GM19372 (cell line): ENCODE measurements at regions not wholly inside any gene's neighbourhood (a gene's known extent, or its start where the extent isn't known, plus 50 kb on each side); places are given as distances from the start of the nearest gene placed in this dataset.

ENCODE experiments used
- ATAC-seq: cut with Tn5 transposase; IDR thresholded peaks from one replicate; pipeline ENCODE4 v1.9.1; 2021; ENCODE audit warnings: mild to moderate bottlenecking, low read depth, moderate library complexity; ENCODE audit not compliant: unreplicated experiment

DNA sequence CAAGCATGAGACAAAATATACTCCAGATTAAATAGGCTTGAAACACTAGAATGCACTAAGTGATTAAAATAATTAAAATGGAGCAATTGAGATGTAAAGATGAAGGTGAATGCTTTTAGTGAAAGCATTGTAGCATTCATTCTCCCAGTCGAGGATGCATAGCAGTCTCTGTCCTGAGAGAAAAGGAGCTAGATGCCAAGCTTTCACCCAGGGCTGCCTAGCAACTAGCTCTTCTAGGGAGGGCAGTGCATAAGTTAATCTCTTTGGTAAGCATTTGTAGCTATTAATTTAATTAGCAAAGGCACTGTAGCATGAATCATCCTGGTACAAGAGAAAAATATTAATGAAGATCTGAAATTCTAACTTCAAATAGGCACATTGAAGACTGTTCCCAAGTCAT lies 1014.8 kb downstream of the C4orf33 start:
- ATAC-seq: no peak

DNA sequence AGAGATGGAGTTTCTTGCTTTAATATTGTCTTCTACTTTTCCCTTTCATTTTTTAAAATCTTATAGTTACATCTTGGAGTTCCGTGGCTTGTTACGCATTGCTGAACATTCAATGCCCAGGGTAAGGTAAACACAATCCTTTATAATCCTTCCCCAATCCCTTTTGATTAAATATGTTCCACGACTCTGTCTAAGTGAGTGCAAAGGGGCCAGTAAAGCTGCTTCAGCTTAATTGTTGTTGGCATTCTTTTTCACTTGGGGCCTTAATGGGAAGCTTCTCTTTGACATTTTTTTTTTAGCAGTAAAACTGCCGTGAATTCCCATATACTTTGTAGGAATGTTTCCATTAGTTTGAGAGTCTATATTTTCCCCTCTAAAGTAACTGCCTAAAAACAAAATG lies 1028.1 kb downstream of the C4orf33 start:
- ATAC-seq: no peak

DNA sequence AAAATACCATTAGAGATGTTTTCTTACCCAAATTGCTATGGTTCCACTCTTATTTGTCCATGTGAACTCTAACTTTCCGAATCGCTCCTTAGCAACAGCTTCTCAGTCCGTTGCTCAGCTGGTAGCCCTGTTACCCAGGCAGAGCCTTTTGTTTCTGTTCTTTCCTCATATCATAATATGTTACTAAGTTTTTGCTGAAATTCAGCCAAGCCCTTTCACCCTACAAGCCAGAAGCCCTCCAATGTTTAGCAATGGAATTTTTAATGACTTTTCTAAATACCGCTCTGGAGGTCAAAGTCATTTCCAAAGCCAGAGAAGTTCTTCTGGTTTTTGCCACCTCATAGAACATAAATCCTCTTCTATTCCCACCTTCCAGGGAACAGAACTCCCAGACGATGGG lies 1029.5 kb downstream of the C4orf33 start:
- ATAC-seq: no peak

DNA sequence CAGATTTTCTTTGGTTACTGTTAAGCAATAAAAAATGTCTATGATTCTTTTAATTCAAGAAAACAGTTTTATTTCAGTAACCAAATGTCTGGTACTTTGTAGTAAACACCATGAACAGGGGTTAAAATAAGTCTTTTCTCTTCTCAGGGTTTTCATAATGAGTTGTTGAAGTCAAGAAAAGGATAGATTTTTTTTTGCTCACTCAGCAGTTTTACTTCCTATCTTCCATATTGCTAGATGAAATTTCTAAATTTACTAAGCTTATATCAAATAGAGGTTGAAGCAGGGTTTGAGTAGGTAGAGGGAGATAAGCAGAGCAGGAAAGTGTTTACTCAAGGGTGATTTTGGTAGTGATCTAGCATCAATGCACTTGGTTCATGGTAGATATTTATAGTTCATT lies 1031.3 kb downstream of the C4orf33 start:
- no peak for ATAC-seq

DNA sequence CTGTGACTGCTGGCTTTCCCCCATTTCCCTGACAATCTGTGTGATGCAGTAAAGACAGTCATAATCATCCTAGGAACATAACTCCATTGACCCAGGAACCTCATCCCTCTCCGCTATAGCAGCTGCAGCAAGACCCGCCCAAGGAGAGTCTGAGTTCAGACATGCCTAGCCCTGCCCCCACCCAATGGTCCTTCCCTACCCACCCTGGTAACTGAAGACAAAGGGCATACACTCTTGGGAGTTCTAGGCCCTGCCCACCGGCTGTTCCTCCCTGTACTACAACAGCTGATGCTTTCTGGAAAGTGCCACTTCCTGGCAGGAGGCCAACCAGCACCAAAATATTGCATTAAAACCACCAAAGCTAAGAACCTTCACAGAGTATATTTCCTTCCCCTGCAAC lies 1035.6 kb downstream of the C4orf33 start:
- no peak for ATAC-seq

DNA sequence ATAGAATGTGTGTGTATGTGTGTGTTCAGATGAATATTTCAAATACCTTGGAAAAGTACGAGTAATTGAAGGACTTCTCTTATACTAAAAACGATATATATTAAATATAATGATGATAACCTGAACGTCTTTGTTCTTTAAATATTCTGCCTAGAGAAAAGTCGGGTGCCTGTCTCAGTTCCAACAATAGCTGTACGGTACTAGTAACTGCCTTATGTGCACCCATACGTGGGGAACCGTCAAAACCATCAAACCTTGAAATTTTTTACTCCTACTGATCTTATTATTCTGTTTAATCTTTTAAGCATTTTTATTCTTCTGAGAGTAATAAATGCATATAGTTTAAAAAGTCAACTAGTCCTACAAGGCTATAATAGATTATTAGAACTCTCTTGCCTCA lies 1045.7 kb downstream of the C4orf33 start:
- ATAC-seq: no peak

DNA sequence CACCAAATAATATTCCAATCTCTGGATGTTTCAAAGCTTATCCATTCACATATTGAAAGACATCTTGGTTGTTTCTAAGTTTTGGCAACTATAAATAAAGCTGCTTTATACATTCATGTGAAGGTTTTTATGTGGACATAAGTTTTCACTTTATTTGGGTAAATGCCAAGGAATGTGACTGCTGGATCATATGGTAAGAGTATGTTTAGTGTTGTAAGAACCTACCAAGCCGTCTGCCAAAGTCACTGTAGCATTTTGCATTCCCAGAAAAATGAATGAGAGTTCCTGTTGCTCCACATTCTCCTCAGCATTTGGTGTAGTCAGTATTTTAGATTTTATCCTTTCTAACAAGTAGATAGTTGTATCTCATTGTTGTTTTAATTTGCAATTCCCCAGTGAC lies 1047.7 kb downstream of the C4orf33 start:
- ATAC-seq: no peak

DNA sequence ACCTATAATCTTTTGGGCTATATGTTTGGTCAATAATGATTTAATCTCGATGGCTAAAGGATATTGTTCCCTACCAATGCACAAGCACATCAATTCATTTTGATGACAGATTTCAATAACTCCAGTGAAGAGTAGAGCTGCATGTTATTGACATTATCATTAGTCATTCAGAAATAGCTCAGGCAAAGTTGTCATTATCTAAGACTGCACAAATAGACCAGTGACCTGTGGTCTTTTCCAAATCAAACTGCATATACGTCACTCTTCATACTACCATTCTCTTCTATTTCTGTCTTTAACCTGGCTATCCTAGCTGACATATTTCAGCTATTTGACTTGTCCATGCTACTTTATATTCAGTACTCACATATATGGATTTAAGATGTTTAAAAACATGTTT lies 1050.8 kb downstream of the C4orf33 start:
- no peak for ATAC-seq

DNA sequence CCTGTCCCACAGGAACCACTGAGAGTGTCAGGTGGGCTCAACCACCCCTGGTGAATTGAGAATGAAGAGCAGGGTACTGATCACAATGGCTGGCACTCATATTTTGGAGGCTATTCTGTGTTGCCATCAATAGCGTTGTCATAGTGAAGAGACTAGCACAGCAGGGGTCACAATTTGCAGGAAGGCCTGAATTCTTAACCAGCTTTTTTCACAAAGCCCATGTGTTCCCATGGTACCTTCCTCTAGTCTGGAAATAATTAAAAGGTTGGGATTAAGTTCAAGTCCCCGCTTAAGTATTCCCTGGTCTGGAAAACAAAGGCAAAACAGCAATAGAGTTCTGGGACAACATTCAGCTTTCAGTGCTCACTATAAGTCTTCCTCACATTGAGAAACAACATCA lies 1051.7 kb downstream of the C4orf33 start:
- no peak for ATAC-seq

DNA sequence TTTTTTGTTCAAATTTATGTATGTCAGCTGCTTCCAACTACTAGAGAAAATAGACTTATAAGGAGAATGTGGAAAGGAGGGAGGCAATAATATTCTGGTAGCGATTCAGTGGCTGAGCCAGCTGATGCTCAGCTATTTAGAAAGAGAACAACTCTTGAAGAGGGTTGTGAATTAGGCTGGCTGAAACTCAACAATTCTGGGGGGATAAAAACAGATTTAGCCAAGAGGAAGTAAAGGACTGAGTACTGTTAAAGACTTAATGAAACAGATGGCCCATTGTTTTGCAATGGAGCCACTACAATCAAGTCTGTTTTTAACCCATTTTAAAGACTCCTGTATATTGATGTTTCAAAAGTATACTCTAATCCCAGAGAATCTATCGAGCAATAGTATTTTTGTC lies 1058.9 kb downstream of the C4orf33 start:
- no peak for ATAC-seq

DNA sequence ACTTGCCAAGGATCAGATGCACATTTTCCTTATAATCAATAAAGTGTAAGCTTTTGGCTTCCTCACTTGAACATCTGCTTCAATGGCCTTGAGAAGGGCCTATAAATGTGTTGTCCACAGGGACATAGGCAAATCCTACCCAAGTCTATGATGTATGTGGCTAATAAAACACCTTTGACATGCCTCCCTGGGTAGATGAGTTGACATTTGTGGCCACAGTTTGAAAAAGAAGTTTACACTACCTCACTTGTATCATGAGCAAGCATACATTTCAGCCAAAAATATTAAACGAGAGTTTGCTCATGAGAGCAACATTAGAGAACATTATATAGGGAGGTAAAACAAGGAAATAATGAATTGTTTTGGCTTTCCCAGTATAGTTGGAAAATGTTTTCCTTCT lies 1067.7 kb downstream of the C4orf33 start:
- no peak for ATAC-seq

DNA sequence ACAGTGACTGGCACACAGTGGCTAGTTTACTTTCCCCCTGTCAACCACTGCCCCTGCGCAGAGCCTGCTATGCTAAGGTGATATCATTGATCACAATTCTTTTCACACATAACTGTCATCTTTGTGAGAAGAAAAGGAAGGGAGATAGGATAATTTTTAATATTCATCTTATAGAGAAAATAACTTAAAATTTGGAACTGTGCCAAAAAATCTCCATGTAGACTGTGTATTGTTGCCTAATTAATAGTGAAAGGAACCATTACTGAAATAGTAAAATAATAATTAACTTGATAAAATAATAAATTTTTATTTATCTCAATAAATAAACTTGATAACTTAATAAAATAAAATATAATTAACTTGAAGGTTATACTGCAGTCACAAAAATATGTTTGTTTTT lies 1069.4 kb downstream of the C4orf33 start:
- ATAC-seq: no peak

DNA sequence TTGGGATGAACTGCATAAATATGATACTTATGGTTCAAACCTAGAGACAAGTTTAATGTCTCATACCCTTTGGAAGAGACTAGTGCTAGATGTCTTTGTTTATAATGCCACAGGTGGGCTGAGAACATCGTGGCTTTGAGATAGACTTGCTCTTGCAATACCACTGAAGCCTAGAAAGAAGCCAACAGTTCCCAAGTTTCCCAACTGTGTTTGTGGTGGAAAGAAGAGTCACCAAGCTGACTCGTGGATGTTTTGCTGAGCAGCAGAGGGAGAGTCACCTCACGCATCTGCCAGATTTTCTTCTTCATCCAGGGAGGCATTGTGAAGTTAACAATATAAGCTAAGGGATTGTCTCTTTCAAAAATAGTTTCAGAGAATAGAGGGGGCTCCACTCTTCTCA lies 1076.2 kb downstream of the C4orf33 start:
- ATAC-seq: no peak

DNA sequence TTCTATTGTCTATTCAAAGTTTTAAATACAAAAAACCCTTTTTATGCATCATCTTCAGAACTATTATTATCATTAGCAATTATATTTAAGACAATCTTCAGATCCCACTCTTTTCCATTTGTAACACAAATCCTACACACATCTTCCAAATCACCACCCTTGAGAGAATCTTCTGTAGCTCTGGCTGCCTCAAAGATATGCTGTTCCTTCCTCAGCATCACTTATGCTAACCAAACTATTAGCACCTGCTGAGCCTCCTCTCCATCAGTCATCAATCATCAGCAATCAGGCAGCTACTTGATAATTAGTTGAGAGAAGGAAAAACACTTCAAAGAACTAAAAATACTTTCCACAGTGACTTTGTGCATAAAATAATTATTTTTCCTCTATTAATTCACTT lies 1082.2 kb downstream of the C4orf33 start:
- ATAC-seq: no peak

DNA sequence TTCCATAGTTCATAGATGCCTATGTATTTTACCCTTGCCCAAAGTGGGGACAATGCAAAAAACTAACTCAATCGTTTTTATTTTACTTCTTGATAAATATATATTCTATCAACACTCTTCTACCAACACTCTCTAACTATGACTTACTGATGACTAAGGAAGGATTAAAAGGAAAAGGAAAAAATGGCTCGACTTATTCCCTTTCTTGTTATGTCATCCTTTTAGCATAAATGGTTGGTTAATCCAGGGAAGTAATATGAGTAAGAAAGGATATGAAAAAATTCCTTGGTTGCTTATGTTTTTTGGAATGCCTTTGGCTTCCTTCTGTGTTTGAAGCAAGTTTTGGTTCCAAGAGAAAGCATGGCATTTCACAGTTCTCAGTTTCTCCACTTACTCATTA lies 1087.1 kb downstream of the C4orf33 start:
- ATAC-seq: no peak

DNA sequence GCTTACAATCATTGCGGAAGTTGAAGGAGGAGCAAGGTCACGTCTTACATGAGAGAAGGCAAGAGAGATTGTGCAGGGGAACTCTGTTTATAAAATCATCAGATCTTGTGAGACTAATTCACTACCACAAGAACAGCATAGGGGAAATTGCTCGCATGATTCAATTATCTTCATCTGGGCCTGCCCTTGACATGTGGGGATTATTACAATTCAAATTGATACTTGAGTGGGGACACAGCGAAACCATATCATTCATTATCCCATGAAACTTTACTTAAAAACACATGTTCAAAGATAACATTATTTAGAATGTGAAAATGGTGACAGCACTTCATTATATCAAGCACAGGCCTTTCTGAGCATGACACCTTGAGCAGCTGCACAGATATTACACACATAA lies 1087.8 kb downstream of the C4orf33 start:
- no peak for ATAC-seq

DNA sequence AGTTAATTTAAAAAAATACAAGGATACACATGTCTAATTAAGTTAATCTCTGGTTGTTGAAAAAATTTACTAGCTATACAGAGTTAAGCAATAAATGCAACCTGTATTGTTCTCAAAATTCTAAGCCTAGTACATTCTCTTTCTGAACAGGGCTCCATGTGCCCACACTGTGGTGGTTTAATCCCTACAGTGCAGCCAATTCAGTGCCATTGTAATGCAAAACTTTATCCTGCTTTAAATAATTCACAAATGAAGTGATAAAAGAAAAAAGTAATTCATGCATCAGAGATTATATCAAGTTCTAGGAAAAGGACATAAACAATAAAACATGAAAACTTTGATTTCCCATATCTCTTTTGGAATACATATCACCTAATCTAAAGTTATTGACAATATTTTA lies 1089.2 kb downstream of the C4orf33 start:
- ATAC-seq: no peak

DNA sequence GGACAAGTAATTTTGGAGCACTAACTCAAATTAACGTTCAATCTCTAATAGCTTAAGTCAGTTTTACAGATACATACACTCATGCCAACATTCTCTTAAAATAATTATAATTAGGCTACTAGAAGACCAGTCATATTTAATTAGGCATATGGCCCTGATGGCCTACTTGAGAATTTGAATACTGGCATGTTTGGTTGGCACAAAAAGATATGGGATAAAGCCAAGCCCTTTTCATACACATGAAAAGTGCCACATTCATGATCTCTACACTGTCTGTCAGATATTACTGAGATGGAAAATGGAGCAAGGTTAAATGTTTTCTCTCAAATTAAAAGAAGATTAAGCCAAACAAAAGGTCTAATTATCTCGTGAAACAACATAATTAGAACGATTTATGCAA lies 1091.0 kb downstream of the C4orf33 start:
- ATAC-seq: no peak

DNA sequence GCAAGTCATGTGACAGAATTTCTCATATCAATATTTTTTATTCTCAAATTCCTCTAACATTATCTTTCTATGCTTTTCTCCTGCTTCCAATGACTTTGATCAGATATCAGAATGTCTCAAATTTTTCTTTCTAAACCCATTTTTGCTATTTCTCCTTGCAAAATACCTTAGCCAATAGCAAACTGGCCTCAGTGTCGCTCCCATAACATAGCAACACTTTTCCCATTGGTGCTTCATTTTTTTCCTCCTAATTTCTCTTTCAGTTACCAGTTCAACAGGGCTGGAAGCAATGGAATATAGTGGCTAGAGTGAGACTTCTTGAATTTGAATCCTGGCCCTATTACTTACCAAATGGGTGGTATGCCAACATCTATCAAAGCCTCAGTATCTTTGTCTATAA lies 1091.6 kb downstream of the C4orf33 start:
- ATAC-seq: no peak

DNA sequence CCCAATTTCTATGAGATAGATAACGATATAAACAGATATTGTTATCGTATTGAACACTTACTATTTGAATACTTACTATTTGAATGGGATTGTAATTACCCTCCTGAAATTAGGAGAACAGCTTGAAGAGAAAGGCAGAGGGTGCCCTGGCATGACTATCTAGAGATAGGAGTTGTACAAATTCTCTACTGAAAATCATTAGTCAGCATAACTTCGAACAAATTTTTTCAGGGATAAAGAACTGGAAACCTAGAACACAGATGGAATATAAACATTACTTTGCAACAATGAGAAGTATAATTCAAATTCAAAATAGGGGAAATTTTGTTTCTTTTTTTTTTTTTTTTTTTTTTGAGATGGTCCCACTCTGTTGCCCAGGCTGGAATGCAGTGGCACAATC lies 1096.8 kb downstream of the C4orf33 start:
- no peak for ATAC-seq

DNA sequence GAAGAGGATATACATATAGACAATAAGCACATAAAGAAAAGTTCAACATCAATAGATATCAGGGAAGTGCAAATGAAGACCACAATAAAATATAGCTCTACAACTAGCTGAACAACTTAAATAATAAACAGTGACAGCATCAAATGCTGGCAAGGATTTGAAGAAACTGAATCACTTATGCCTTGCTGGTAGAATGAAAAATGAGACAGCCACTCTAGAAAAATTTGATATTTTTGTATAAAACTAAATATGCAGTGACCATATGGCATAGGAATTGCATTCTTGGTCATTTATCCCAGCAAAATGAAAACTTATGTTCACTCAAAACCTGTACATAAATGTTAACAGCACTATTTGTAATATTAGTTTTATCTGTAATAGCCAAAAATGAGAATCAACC lies 1102.0 kb downstream of the C4orf33 start:
- ATAC-seq: no peak

DNA sequence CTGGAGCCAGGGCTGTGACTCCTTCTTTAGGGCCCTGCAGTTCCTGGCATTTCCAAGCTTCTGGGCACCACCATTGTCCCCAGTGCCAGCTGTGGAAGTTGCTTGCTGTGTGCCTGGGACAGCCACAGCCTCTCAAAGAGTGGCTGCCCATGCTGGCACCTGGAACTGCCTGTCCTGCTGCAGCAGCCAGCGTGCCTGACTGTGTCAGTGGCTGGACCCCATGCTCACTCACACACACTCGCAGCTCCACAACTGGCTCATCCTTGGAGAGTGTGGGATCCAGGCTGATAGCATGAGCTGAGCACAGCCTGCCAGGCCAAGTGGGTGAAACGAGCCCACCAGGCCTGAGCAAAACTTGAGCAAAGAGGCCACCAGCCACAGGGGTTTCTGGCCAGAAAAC lies 1107.6 kb downstream of the C4orf33 start:
- ATAC-seq: no peak

DNA sequence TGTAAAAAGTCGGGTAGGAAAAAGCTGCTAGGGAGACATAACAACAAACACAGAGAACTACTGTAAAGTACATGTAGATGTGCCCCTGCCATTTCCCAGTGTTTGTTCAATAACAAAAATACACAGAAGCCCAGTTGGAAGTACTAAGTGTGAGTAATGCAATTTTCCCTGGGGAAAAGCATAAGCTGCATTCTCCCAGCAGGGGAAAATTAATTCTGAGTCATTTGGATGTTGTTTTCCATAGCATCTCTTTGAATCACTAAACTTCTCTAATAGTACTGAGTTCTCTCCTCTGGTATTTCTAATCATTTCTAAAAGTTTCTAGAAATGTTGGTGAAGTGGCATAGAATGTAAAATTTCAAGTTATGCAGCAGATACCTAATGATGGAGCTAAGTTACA lies 1114.9 kb downstream of the C4orf33 start:
- ATAC-seq: no peak

DNA sequence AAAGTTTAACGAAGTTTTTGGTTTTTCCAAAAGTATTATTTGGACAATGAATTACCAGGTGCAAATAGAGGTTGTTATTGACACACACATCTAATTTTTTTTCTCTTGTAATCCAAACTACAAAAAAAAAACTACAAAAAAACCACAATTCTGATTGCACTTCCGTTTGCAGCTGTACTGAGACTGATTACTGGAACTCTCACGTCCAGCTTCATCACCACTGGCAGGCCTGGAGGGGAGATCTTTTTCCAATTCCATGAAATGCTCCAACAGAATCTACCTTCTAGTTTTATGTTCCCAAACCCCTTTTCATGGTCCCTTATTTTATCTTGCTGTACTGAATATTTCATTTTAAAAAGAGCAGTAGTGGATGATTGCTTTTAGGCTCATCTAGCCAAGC lies 1118.3 kb downstream of the C4orf33 start:
- ATAC-seq: no peak
